Iris pigment epithelial cell (primary cell): ENCODE measurements at regions not wholly inside any gene's neighbourhood (a gene's known extent, or its start where the extent isn't known, plus 50 kb on each side); places are given as distances from the start of the nearest gene placed in this dataset.
"Not testable (repeated sequence)": the region's sequence is repeated elsewhere in the genome, so short reads cannot be mapped to it uniquely, and the experiment has no call there.

Source experiments
- DNase-seq: peaks from one replicate; pipeline ENCODE4 v3.0.0-alpha.2; 2011; ENCODE audit warnings: low read depth

DNA sequence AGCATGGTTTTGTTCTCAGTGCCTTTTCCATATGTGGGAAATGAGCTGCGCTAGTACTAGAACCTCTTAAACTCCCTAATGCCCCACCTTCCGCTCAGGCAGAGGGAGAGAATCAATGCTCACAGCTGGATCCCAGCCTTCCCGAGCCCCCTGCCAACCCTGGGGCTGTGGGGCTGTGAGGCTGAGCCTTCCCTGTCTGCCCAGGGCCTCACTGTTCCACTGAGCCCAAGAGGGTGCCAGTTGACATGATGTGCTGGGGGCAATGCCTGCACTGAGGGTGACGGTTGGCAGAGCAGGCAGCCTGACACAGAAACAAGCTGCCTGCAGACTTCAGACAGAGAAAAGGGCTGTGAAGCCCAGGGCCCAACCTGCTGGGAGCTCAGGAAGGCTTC, 602.4 kb upstream of the RAB6C start:
- DNase-seq = no peak

DNA sequence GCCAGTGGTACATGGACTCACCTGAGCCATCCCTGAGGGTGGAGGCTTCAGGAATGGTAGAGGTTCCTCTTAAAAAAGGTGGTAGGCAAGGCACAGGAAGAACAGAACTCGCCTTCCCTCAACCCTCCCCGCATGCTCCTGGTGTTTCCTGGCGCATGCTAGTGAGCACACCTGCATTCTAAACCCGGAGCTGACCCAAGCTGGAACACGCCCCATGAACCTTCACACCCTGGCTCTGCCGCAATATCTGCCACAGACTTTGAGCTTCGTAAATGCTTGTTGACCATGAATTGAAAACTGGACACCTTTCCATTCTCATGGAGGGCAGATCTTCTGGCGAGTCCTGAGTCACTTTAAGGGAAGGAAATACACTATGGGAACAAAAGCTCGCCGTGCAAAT, 601.3 kb upstream of the RAB6C start:
- no peak for DNase-seq

DNA sequence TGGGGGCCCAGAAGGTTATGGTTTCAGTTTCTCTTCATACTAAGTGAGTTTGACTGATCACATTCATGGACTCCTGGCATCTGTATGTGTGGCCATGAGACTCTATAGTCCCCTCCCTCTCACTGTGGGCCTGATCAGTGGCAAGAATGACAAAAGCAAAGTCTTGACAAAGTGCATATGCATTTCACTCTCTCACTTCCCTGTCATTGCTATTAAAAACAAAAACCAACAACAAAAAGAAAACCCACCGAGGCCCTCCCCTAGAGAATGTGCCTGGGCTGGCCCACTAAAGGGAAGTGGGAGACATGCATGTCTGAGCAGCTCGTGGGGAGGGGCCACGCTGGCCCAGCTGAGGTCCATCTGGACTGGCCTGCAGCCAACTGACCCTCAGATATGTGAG, 600.1 kb upstream of the RAB6C start:
- no peak for DNase-seq

DNA sequence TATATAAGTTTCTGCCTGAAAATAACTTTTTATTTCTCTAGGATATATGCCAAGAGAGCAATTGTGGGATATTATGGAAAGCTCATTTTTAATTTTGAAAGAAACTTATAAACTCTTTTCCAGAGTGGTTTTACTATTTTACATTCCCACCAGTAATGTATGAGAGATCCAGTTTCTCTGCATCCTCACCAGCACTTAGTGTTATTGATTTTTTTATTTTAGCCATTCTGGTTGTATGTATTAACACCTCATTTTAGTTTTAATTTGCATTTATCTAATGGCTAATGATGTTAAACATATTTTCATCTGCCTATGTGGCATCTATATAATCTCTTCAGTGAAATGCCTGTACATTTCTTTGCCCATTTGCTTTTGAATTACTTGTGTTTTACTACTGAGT, 597.7 kb upstream of the RAB6C start:
- no peak for DNase-seq

DNA sequence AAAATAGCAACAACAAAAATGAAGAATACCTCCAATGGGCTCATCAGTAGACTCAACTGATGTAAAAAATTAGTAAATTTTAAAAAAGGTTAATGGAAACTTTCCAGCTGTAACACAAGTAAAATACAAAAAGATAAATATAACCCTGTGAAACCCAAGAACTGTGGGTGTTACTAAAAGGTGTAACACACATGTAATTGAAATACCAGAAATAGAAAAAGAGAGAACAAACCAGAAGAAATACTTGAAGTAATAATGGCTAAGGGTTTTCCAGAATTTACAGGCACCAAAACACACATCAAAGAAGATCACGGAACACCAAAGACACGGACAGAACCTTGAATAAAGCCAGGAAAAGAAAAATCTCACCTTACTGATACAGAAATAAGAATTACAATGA, 590.6 kb upstream of the RAB6C start:
- DNase-seq = no peak

DNA sequence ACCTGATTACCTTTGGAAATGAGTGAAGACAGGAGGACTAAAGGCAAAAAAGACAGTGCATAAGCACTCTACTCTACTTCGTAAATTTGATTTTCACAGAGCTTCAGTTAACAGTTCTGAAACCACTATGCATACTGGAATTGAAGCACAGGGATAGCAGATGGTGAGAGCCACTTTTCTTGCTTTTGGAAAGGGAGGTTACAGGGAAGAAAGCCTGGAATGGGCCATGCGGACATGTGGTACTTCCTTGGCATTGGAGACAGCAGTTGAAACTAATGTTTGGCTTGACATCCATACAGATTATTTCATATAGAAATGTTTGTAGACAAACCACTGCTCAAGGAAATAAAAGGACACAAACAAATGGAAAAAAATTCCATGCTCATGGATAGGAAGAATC, 585.6 kb upstream of the RAB6C start:
- DNase-seq = no peak

DNA sequence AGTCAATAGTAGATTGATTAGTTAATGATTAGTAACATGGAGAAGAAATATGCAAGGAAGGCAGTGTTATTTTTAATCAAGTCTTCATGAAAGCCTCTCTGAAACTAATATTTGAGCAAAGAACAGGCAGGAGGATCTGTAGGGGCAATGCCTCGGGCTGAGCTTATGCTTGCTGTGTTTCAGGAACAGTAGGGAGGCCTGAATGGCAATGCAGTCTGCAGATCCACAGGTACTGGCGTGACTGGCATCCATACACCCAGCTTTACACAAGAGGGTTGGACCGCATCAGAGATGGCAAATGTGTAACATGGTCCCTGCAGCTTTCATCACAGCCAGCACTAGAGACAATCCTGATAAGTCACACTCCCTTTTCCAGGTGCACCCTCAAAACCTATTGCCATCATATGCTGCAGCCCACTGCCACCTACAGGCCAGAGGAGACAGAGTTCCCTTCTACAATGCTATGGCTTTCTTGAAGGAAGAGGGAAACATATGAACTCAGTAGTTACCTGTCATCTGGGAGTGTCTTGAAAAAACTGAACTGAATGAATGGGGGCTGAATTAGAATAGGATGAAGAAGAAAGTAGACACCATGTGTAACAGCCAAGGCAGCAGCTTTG, 582.4 kb upstream of the RAB6C start:
- DNase-seq = peak; percentile 34

DNA sequence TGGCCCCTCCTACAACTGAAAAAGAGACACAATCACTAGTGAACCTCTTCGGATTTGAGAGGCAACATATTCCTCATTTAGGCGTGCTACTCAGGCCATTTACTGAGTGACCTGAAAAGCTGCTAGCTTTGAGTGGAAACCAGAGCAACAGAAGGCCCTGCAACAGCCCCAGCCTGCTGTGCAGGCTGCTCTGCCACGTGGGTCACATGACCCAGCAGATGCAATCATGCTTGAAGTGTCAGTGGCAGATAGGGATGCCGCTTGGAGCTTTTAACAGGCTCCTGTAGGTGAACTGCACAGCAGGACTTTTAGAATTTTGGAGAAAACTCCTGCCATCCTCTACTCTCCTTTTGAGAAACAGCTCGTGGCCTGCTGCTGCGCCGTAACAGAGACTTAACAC, 578.6 kb upstream of the RAB6C start:
- DNase-seq = no peak

DNA sequence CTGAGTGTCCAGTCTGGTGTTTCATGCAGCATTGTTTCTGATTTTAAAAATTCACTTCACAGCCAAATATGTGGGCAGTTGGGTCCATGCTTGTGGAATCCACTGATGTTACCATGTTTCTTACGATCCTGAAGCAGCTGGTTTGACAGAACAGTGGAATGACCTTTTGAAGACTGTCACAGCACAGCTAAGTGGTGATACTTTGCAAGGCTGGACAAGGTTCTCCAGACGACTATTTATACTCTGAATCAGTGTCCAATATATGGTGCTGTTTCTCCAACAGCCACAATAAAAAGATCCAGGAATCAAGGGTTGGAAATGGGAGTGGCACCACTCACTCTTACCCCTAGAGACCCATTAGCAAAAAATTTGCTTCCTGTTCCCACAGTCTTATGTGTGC, 577.4 kb upstream of the RAB6C start:
- DNase-seq = no peak

DNA sequence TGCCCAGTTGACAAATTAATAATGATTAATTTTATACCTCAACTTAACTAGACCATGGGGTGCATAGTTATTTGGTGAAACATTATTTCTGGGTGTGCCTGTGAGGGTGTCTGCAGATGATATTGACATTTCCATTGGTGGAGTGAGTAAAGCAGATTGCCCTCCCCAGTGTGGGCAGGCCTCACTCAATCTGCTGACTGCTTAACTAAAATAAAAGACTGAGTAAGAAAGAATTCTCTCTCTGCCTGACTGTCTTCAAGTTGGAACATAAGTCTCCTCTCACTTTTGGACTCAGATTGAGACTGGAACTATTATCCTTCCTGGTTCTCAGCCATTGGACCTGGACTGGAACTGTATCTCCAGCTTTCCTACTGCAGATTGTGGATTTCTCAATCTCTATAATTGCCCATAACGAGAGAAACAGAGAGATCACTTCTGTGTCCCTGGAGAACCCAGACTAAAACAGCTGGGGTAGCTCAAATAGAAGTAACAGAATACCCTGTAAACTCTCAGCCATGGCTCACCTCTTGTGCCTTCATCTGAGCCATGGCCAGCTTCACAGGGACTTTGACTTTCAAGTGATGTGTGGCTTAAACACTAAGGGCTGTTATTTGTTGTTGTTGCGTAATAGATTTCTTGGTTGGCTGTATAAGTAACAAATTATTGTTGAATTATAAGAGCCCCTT, 575.3 kb upstream of the RAB6C start:
- no peak for DNase-seq

DNA sequence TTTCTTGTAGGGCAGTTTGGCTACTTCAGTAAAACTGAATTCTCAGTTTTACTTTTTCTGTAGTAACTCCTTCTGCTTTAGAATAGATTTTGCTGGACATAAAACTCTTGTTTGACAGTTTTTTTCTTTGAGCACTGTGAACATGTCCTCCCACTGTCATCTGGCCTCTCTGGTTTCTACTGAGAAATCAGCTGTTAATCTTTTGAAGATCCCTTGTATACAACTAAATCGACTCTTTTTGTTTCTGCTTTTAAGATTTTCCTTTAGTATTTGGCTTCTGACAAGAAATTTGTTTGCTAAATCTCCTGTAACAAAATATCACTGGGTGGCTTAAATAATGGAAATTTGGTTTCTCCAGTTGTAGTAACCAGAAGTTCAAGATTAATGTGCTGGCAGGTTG, 570.9 kb upstream of the RAB6C start:
- no peak for DNase-seq

DNA sequence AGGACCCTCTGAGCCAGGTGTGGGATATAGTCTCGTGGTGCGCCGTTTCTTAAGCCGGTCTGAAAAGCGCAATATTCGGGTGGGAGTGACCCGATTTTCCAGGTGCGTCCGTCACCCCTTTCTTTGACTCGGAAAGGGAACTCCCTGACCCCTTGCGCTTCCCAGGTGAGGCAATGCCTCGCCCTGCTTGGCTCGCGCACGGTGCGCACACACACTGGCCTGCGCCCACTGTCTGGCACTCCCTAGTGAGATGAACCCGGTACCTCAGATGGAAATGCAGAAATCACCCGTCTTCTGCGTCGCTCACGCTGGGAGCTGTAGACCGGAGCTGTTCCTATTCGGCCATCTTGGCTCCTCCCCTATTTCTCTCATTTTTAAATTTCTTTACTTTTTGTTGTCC, 562.4 kb upstream of the RAB6C start:
- not testable (repeated sequence) for DNase-seq

DNA sequence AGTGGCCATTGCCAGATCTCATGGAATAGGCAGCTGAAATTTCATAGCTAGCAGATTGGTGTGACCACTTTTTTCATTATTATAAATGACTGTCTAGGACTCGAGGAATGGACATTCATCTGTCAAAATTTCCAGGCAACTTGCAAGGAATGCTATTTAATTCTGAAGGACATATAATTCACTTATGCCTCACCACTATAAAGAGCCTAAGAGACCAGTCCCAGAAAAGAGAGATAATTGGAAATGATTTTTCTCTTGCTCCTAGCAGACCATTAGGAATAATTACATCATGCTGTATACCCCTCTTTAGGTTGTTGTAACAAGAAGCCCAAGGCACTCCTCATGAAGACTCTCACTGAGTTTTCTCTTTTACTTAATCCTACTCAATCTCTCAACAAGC, 557.4 kb upstream of the RAB6C start:
- DNase-seq = no peak

DNA sequence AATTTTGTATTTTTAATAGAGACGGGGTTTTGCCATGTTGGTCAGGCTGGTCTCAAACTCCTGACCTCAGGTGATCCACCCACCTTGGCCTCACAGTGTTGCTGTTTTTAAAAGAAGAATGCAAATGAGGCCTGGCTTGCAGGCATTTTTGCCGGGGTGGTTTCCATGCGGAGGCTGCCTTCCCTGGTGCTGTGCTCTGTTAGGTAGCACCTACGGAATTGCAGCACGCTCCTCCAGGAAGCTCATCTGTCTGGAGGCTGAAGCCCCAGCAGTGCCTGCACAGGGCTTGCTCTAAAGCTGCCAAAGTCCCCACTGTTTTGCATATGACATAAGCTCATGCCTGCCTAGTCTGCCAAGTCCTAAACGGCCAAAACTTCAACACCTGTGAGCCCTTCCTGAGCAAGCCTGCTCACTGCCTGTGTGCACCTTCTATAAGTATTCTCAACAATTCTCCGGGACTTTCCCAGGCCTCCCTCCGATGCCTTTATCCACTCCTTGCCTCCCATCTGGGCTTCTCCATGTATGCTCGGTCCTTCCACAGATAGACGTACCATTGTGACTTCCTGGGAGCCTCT, 551.3 kb upstream of the RAB6C start:
- no peak for DNase-seq

DNA sequence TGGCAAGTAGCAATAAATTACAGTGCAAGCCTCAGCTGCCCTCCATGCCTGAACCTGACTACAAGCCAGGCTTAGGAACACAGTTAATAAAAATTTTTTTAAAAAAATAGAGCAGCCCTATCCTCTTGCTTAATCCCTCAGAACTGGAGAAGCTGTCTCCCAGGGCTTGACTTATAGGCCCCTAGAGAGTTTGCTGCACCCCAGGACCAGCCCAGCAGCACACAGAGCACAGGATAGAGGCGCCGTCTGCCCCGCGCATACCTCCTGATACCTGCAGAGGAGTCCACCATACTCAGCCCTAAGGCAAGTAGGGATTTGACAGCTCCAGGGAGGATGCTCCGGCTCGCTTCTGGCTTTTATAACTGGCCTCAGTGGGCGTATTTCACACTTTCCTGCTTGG, 548.6 kb upstream of the RAB6C start:
- no peak for DNase-seq

DNA sequence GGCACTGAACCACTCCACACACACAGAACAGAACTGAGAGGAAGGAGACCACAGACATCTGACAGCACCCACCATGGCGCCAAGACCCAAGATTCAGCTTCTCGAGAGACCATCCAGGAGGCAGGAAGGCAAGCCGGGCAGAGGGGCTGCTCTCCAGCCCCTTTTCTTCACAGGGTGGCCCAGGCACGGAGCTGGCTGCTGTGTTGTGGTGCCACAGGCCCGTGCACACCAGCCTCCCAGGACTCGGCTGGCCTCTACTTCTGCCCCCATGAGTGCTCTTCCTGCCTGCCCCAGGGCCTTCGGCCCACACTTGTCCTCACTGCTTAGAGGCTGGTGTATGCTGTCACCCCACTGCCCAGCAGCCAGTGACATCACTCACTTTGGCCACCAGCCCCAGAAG, 547.6 kb upstream of the RAB6C start:
- DNase-seq = no peak

DNA sequence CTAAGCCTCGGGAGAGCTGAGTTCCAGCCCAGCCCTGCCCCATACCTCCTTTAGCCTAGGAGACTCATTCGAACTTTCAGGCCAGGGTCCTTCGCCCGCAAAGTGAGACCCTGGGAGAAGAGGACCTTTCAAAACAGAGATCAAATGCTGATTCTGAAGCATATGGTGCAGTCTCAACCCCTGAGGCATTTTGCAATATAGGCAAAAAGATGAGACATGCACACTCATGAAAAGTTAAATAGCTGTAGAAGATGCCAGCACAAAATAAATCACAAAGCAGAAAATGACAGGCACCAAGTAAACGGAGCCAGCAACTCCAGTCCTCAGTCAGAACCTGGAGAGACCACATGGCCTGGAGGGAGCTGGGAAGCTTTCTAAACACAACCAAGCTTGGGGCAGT, 542.7 kb upstream of the RAB6C start:
- no peak for DNase-seq

DNA sequence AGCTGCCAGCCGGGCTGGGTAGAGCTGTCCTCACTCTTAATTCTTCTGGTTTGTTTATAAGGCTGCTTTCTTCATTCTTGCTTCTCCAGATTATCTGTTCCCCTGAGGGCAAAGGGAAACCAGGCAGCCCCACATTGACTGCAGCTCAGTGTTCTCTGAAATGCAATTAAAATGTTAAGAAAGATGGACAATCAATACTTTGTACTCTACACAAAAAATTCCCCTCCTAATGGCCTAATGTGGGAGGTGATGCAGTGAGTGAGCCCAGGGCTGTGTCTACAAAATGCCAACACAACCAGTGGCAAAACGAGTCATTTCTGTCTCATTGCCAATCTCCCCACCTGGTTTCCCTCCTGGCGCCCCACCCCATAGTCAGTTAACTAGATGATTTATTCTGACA, 541.7 kb upstream of the RAB6C start:
- no peak for DNase-seq

DNA sequence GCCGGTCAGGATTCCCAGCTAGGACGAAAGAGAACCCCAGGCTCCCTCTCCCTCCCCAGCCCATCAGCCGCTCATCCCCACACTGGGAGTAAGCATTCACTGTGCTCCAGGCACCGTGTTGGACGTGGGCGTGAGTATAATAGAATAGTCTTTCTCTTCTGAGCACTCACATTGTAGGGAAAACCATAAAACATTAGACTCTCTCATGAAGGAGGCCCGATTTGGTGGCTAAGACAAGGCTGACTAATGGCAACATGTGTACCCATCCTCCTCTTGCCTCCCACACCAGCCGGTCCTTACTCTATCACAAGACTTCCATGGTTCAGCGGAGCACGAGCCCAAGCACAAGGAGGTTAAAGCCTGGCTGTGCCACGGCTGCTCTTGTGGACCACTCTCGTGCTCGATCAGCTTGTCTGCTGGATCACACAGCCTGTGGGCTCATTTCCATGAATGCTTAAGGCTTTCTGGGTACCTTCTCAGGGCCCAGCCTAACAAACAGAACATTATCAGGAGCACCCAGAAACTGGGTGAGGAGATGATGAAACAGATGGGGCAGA, 540.9 kb upstream of the RAB6C start:
- no peak for DNase-seq

DNA sequence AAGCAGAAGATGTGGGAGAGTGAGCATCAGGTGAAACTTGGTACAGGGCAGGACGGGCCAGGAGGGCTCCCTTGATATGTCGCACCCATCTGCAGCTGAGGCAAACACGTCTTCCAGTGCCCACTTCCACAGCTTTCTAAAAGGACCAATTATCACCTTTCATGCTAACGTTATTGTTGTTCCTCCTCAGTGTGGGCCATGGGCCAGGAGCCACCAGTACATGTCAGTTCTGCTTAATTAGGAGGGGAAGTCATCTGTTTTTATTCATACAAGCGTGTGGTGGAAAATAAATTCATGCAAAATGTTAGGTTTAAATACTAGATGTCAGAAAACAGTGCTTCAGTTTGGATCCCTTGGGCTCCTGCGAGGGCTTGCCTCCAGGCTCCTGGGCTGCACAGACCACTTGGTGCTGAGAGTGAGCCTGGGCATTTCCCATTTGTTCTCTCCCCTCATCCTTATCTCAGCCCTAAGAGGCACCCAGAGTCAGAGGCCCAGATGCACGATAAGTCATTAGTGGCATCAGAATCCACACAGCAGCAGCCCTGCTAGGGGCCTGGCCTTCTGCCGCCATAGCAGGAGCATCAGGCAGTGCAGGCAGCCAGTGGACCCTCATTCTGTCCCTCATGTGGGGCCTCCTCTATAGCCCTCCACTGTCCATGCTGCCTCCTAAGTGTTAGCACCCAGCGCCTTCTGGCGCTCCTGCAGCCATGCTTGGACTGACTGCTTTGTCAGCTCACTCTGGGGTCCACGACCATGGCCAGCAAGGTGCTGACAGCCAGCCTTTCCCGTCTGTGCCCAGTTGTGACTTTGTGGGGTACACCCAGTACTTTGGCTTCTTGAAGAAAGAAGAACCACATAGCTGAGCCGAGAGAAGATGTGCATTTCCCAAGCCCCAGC, 539.8 kb upstream of the RAB6C start:
- DNase-seq = no peak

DNA sequence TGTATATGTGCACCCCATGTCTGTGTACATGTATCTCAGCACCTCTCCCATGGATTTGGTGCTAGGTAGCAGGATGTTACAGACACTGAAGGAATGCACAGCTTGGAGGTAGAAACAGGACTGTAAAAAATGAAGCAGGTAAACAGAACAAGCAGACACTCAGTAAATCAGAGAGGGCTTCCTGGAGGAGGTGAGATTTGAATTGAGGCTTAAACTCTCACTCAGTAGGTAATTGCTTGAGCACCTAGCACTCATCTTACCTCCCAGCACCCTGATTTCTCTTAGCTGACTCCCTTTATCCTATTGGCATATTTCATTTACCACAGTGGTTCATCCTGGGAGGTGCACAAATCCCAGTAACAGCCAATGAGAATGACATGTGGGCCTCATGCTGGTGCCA, 537.9 kb upstream of the RAB6C start:
- no peak for DNase-seq

DNA sequence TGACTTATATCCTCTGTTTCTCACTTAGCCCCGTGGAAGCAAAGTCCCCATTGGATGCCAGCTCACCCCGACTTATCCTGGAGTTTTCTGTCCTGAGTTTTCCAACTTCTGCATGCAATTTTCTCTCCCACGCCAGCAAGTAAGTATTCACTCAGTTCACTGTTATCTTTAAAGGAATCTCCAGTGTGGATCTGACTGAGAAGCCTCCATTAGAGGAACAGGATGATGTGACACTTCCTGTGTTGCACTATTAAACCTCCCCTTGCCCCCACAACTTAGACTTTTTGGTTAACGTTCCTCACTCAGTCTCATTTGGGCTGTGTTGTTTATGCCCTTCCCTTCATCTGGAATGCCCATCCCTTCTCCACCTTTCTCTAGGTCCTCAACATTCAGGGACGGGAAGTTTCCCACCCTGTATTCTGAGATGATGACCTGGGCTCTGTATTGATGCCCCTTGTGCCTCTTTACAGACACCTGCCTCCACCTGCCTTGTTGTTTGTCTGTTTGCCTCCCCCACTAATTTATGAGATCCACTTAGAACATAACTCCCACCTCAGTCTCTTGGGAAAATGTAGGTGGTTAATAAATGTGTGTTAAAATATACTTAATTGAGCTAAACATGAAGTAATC, 536.1 kb upstream of the RAB6C start:
- no peak for DNase-seq
